ENCODE measurements at regions not wholly inside any gene's neighbourhood (a gene's known extent, or its start where the extent isn't known, plus 50 kb on each side); places are given as distances from the start of the nearest gene placed in this dataset.

DNA sequence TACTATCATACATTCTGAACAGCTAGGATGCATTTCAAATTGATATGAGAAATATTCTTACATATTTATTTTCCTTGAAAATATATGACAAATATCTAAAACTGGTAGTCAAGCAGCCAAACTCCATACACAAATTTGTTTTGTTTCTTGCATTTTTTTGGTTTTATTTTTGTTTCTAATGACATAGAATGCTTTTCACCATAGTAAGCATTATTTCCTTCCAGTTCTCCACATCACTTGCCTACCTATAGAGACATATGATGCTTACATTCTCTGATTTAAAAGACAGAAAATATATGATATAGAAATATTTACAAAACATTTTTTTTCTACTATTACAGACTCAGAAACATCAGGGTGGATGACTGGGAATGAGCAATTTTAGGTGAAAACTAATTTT is 726.4 kb upstream of the ADGRL4 start:
- no TSS peak for BruUV-seq (replicated peaks)
- ATAC-seq (no peak), DNase-seq (ENCODE audit: low read depth, low spot score) (no peak)
- CTCF ChIA-PET = no interaction called here
- Histone ChIP-seq H3K4me3 (ENCODE audit: low read depth in 2 of 2, low read length in 2 of 2) (no peak overlapping the region), H3K27me3 (ENCODE audit: control insufficient read depth, insufficient read depth, low read length) (no peaks in the 10 kb centered on the region), H3K36me3 (ENCODE audit: control insufficient read depth, insufficient read depth, low read length) (no peaks in the 10 kb centered on the region), H3K9me3 (ENCODE audit: control insufficient read depth, insufficient read depth, low read depth, low read length) (no peaks in the 10 kb centered on the region), H3K4me1 (ENCODE audit: control insufficient read depth, insufficient read depth, low read length) (no peaks in the 10 kb centered on the region), H3K27ac (ENCODE audit: low read length) (no peak overlapping the region)
- POLR2A ChIA-PET = no interaction called here
- in situ Hi-C loops (cut with HindIII; ENCODE audit: low pct_unique_long_range_greater_than_20kb, low sequenced_read_pairs) = no loop called here
- intact Hi-C loops (cut with micrococcal nuclease; ENCODE audit: unreplicated experiment) = no loop called here
- TF ChIP-seq SIN3A (IDR thresholded peaks at IDR 0.05; ENCODE audit: borderline replicate concordance, insufficient read depth, low read depth, low read length) = no peak
- TF ChIP-seq, protein P1, sequence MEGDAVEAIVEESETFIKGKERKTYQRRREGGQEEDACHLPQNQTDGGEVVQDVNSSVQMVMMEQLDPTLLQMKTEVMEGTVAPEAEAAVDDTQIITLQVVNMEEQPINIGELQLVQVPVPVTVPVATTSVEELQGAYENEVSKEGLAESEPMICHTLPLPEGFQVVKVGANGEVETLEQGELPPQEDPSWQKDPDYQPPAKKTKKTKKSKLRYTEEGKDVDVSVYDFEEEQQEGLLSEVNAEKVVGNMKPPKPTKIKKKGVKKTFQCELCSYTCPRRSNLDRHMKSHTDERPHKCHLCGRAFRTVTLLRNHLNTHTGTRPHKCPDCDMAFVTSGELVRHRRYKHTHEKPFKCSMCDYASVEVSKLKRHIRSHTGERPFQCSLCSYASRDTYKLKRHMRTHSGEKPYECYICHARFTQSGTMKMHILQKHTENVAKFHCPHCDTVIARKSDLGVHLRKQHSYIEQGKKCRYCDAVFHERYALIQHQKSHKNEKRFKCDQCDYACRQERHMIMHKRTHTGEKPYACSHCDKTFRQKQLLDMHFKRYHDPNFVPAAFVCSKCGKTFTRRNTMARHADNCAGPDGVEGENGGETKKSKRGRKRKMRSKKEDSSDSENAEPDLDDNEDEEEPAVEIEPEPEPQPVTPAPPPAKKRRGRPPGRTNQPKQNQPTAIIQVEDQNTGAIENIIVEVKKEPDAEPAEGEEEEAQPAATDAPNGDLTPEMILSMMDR (IDR thresholded peaks at IDR 0.05) = no peak
- TF ChIP-seq, protein P2, sequence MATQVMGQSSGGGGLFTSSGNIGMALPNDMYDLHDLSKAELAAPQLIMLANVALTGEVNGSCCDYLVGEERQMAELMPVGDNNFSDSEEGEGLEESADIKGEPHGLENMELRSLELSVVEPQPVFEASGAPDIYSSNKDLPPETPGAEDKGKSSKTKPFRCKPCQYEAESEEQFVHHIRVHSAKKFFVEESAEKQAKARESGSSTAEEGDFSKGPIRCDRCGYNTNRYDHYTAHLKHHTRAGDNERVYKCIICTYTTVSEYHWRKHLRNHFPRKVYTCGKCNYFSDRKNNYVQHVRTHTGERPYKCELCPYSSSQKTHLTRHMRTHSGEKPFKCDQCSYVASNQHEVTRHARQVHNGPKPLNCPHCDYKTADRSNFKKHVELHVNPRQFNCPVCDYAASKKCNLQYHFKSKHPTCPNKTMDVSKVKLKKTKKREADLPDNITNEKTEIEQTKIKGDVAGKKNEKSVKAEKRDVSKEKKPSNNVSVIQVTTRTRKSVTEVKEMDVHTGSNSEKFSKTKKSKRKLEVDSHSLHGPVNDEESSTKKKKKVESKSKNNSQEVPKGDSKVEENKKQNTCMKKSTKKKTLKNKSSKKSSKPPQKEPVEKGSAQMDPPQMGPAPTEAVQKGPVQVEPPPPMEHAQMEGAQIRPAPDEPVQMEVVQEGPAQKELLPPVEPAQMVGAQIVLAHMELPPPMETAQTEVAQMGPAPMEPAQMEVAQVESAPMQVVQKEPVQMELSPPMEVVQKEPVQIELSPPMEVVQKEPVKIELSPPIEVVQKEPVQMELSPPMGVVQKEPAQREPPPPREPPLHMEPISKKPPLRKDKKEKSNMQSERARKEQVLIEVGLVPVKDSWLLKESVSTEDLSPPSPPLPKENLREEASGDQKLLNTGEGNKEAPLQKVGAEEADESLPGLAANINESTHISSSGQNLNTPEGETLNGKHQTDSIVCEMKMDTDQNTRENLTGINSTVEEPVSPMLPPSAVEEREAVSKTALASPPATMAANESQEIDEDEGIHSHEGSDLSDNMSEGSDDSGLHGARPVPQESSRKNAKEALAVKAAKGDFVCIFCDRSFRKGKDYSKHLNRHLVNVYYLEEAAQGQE (IDR thresholded peaks at IDR 0.05; ENCODE audit: insufficient read depth in 1 of 2, low read depth in 2 of 2, low read length in 1 of 2) = no peak

DNA sequence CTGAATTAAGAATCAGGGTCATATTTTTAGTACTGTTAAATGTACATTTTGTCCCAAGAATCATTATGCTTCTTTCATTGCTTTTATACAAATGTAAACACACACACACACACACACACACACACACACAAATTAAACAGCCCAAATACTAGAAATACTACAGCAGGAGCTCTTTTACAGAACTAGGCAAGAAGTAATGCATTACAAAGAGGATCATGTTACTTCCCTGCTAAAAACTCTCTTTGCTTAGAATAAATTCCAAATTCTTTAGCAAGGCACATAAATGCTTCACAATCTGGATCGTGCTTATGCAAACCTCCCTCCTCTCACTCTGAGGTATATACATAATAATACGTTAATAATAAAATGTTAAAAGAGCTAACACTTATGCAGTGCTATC is 720.4 kb upstream of the ADGRL4 start:
- H3K27me3 ChIP-seq (ENCODE audit: control insufficient read depth, insufficient read depth, low read length) = no peaks in the 10 kb centered on the region
- no peaks in the 10 kb centered on the region for H3K4me1 ChIP-seq (ENCODE audit: control insufficient read depth, insufficient read depth, low read length)
- H3K36me3 ChIP-seq (ENCODE audit: control insufficient read depth, insufficient read depth, low read length) = no peaks in the 10 kb centered on the region
- BruUV-seq (replicated peaks) = no TSS peak
- intact Hi-C loops (cut with micrococcal nuclease; ENCODE audit: unreplicated experiment) = no loop called here
- TF ChIP-seq POLR2AphosphoS5 (IDR thresholded peaks at IDR 0.05; ENCODE audit: low read depth, low read length) (no peak), SIN3A (IDR thresholded peaks at IDR 0.05; ENCODE audit: borderline replicate concordance, insufficient read depth, low read depth, low read length) (no peak), TCF7L2 (IDR thresholded peaks at IDR 0.05; ENCODE audit: low read depth, low read length) (no peak)
- TF ChIP-seq, protein P2 (IDR thresholded peaks at IDR 0.05; ENCODE audit: insufficient read depth in 1 of 2, low read depth in 2 of 2, low read length in 1 of 2) = no peak
- TF ChIP-seq, protein P1 (IDR thresholded peaks at IDR 0.05) = no peak
- in situ Hi-C loops (cut with HindIII; ENCODE audit: low pct_unique_long_range_greater_than_20kb, low sequenced_read_pairs) = no loop called here
- no peak overlapping the region for H3K27ac ChIP-seq (ENCODE audit: low read length)
- DNase-seq (ENCODE audit: low read depth, low spot score) = no peak
- no peak overlapping the region for H3K4me3 ChIP-seq (ENCODE audit: low read depth in 2 of 2, low read length in 2 of 2)
- H3K9me3 ChIP-seq (ENCODE audit: control insufficient read depth, insufficient read depth, low read depth, low read length) = no peaks in the 10 kb centered on the region
- POLR2A ChIA-PET = interaction anchor here (0.7 kb wide), 1 partner anchor 11 kb away, joined by 6 read pairs; no protein-coding TSS in a partner anchor
- ATAC-seq = no peak
- CTCF ChIA-PET = no interaction called here

All from Panc1 (cell line).